ENCODE measurements at regions not wholly inside any gene's neighbourhood (a gene's known extent, or its start where the extent isn't known, plus 50 kb on each side); places are given as distances from the start of the nearest gene placed in this dataset.

DNA sequence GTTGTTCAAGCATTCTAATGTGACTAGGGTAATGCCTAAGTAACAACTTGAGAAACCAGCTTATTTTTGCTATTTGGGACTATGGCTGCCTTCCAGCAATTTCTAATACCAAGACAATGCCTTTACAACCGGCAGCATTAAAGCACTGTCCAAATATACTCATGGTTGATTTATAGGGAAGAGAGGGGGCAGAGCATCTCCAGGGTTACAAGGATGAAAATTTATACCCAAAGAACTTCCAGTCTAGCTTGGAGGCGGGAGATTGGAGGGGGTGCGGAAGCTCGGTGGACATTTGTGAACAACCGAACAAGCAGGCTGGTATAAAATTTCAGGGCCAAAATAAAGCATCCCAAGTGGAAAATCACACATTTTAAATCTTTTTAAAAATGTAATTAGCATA, 79.4 kb upstream of the FOXN2 start:
- intact Hi-C loops (cut with micrococcal nuclease), result no loop called here

More for the DNA sequence above, 79.4 kb upstream of the FOXN2 start:
- no peaks in the 10 kb centered on the region for H3K4me1 ChIP-seq (replicated peaks in 1 of 2; ENCODE audit: control insufficient read depth in 2 of 2, insufficient read depth in 2 of 2, low read length in 2 of 2)
- TF ChIP-seq HDAC1 (IDR thresholded peaks at IDR 0.05) (no peak), ZNF311 (CRISPR knock-in tag; IDR thresholded peaks at IDR 0.05) (no peak), SMARCC2 (IDR thresholded peaks at IDR 0.05; ENCODE audit: low read depth) (no peak)
- TF ChIP-seq, protein P1, sequence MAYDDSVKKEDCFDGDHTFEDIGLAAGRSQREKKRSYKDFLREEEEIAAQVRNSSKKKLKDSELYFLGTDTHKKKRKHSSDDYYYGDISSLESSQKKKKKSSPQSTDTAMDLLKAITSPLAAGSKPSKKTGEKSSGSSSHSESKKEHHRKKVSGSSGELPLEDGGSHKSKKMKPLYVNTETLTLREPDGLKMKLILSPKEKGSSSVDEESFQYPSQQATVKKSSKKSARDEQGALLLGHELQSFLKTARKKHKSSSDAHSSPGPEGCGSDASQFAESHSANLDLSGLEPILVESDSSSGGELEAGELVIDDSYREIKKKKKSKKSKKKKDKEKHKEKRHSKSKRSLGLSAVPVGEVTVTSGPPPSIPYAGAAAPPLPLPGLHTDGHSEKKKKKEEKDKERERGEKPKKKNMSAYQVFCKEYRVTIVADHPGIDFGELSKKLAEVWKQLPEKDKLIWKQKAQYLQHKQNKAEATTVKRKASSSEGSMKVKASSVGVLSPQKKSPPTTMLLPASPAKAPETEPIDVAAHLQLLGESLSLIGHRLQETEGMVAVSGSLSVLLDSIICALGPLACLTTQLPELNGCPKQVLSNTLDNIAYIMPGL (CRISPR knock-in tag; IDR thresholded peaks at IDR 0.05), result no peak
- TF ChIP-seq, protein P2, sequence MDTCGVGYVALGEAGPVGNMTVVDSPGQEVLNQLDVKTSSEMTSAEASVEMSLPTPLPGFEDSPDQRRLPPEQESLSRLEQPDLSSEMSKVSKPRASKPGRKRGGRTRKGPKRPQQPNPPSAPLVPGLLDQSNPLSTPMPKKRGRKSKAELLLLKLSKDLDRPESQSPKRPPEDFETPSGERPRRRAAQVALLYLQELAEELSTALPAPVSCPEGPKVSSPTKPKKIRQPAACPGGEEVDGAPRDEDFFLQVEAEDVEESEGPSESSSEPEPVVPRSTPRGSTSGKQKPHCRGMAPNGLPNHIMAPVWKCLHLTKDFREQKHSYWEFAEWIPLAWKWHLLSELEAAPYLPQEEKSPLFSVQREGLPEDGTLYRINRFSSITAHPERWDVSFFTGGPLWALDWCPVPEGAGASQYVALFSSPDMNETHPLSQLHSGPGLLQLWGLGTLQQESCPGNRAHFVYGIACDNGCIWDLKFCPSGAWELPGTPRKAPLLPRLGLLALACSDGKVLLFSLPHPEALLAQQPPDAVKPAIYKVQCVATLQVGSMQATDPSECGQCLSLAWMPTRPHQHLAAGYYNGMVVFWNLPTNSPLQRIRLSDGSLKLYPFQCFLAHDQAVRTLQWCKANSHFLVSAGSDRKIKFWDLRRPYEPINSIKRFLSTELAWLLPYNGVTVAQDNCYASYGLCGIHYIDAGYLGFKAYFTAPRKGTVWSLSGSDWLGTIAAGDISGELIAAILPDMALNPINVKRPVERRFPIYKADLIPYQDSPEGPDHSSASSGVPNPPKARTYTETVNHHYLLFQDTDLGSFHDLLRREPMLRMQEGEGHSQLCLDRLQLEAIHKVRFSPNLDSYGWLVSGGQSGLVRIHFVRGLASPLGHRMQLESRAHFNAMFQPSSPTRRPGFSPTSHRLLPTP (IDR thresholded peaks at IDR 0.05; ENCODE audit: borderline replicate concordance, extremely low read depth, insufficient read length), result no peak
- no peaks in the 10 kb centered on the region for H3K27me3 ChIP-seq (ENCODE audit: control insufficient read depth in 2 of 2, insufficient read depth in 2 of 2, low read length in 2 of 2)
- no peak for ATAC-seq
- FAIRE-seq, result no peak
- in situ Hi-C loops (cut with MboI), result no loop called here
- DNase-seq (ENCODE audit: extremely low read depth in 1 of 4, low spot score in 3 of 4), result no peak
- H3K79me2 ChIP-seq (ENCODE audit: control insufficient read depth, insufficient read depth, low read length), result no peaks in the 10 kb centered on the region
- no peaks in the 10 kb centered on the region for H3K9me3 ChIP-seq (replicated peaks; ENCODE audit: control insufficient read depth, insufficient read depth, low read depth, low read length)
- BruUV-seq (replicated peaks), result no TSS peak
- no peak overlapping the region for H3K4me2 ChIP-seq (ENCODE audit: insufficient read depth, low read length)
- H3K9ac ChIP-seq (ENCODE audit: insufficient read depth in 1 of 2, low read depth in 2 of 2, low read length in 2 of 2), result no peak overlapping the region
- H3K36me3 ChIP-seq (ENCODE audit: control insufficient read depth, insufficient read depth, low read length), result no peaks in the 10 kb centered on the region
- no peak overlapping the region for H2AFZ ChIP-seq (ENCODE audit: low read depth, low read length)
- CTCF ChIA-PET (ENCODE audit: low intra/inter-chr PET ratio), result no interaction called here
- no peak overlapping the region for H3K4me3 ChIP-seq
- no peaks in the 10 kb centered on the region for H3K9me1 ChIP-seq (ENCODE audit: control insufficient read depth, insufficient read depth, low read length)
- POLR2A ChIA-PET, result interaction anchor here (0.8 to 1.7 kb wide), 4 partner anchors 8 to 52 kb away, joined by 3 to 8 read pairs (median 4); no protein-coding TSS in a partner anchor
- H3K27ac ChIP-seq (ENCODE audit: extremely low read depth, low read depth, low read length), result no peak overlapping the region
- WGBS (ENCODE audit: insufficient coverage, low coverage, missing lambda C conversion rate), result 62% methylated on average over 5 of the region's 5 CpGs
- no peaks in the 10 kb centered on the region for H4K20me1 ChIP-seq (replicated peaks; ENCODE audit: control insufficient read depth, insufficient read depth, low read length)

All from K562 (cell line).